ENCODE measurements at regions not wholly inside any gene's neighbourhood (a gene's known extent, or its start where the extent isn't known, plus 50 kb on each side); places are given as distances from the start of the nearest gene placed in this dataset.

DNA sequence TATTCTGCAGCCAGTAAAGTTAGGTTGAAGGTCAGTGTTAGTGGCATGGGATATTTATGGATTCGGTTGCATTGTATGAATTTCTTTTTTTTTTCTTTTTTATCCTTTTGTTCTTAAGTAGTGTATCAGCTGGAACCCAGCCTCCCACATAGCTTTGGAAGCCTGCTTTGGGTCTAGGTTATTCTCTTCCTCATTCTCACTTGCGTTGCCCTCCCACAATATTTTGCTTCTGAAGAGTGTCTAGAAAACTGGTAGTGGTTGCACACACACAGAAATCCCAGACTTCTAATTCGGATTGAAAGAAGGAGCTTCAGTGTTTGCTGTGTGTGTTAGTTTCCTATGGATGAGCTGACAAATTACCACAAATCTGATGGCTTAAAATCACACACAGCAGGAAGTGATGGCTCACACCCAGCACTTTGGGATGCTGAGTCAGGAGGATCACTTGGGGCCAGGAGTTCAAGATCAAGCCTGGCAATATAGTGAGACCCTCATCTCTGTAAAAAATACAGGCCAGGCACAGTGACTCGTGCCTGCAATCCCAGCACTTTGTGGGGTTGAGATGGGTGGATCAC, 104.8 kb downstream of the ARL4C start:
- Histone ChIP-seq H3K9me3 (ENCODE audit: control insufficient read depth in 1 of 2, insufficient read depth in 1 of 2, low read depth in 1 of 2, low read length in 2 of 2) (no peaks in the 10 kb centered on the region), H3K9me2 (ENCODE audit: insufficient read depth) (no peaks in the 10 kb centered on the region), H3K4me1 (ENCODE audit: control insufficient read depth in 1 of 2, insufficient read depth in 2 of 2, low read length in 2 of 2) (no peaks in the 10 kb centered on the region), H2AFZ (ENCODE audit: low read depth, low read length, poor library complexity, severe bottlenecking) (no peak overlapping the region), H3K4me2 (ENCODE audit: low read length) (no peak overlapping the region), H3K79me2 (ENCODE audit: insufficient read depth, low read length) (no peaks in the 10 kb centered on the region), H4K20me1 (ENCODE audit: insufficient read depth) (no peaks in the 10 kb centered on the region), H3K4me3 (replicated peaks in 1 of 2; ENCODE audit: low read depth in 1 of 2, low read length in 2 of 2) (no peak overlapping the region), H3K27me3 (ENCODE audit: insufficient read depth, low read length) (no peaks in the 10 kb centered on the region), H3K36me3 (ENCODE audit: control insufficient read depth in 1 of 2, insufficient read depth in 2 of 2, low read length in 2 of 2) (no peaks in the 10 kb centered on the region), H3K27ac (ENCODE audit: low read depth, low read length) (no peak overlapping the region), H3K9ac (ENCODE audit: low read length) (no peak overlapping the region)
- ATAC-seq (no peak), DNase-seq (ENCODE audit: low read depth, low spot score) (no peak)
- ChIA-PET RAD21 (ENCODE audit: low non-redundant PET in 1 of 2, low total read pairs in 2 of 2, uncharacterized antibody in 2 of 2, unreplicated experiment in 2 of 2) (no interaction called here), POLR2A (no interaction called here), CTCF (no interaction called here)
- intact Hi-C loops (cut with micrococcal nuclease), result no loop called here
- TF ChIP-seq SRF (IDR thresholded peaks at IDR 0.05; ENCODE audit: low read depth) (no peak), RAD21 (IDR thresholded peaks at IDR 0.05; ENCODE audit: low read depth) (no peak), ELF1 (IDR thresholded peaks at IDR 0.05; ENCODE audit: borderline replicate concordance, low read depth) (no peak), CBX3 (IDR thresholded peaks at IDR 0.05; ENCODE audit: low read depth) (no peak), FOSL1 (IDR thresholded peaks at IDR 0.05; ENCODE audit: low read depth) (no peak), SP1 (IDR thresholded peaks at IDR 0.05; ENCODE audit: low read depth) (no peak), EGR1 (IDR thresholded peaks at IDR 0.05; ENCODE audit: low read depth) (no peak), POLR2AphosphoS5 (IDR thresholded peaks at IDR 0.05; ENCODE audit: low read depth, low read length) (no peak), EZH2 (IDR thresholded peaks at IDR 0.05) (no peak), YY1 (IDR thresholded peaks at IDR 0.05; ENCODE audit: extremely low read depth, insufficient replicate concordance, low read depth, low read length) (no peak), EZH2phosphoT487 (IDR thresholded peaks at IDR 0.05; ENCODE audit: borderline replicate concordance) (no peak), ZFX (IDR thresholded peaks at IDR 0.05) (no peak), CEBPB (IDR thresholded peaks at IDR 0.05; ENCODE audit: low read depth) (no peak), TCF7L2 (IDR thresholded peaks at IDR 0.05; ENCODE audit: borderline replicate concordance, extremely low read depth, insufficient read depth, insufficient read length) (no peak), JUND (IDR thresholded peaks at IDR 0.05) (no peak)
- TF ChIP-seq, protein P1, sequence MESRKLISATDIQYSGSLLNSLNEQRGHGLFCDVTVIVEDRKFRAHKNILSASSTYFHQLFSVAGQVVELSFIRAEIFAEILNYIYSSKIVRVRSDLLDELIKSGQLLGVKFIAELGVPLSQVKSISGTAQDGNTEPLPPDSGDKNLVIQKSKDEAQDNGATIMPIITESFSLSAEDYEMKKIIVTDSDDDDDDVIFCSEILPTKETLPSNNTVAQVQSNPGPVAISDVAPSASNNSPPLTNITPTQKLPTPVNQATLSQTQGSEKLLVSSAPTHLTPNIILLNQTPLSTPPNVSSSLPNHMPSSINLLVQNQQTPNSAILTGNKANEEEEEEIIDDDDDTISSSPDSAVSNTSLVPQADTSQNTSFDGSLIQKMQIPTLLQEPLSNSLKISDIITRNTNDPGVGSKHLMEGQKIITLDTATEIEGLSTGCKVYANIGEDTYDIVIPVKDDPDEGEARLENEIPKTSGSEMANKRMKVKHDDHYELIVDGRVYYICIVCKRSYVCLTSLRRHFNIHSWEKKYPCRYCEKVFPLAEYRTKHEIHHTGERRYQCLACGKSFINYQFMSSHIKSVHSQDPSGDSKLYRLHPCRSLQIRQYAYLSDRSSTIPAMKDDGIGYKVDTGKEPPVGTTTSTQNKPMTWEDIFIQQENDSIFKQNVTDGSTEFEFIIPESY (IDR thresholded peaks at IDR 0.05; ENCODE audit: extremely low read depth, insufficient replicate concordance, low read length), result no peak
- TF ChIP-seq, protein P2, sequence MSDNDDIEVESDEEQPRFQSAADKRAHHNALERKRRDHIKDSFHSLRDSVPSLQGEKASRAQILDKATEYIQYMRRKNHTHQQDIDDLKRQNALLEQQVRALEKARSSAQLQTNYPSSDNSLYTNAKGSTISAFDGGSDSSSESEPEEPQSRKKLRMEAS (IDR thresholded peaks at IDR 0.05), result no peak
- TF ChIP-seq, protein P3, sequence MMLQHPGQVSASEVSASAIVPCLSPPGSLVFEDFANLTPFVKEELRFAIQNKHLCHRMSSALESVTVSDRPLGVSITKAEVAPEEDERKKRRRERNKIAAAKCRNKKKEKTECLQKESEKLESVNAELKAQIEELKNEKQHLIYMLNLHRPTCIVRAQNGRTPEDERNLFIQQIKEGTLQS (IDR thresholded peaks at IDR 0.05), result no peak
- TF ChIP-seq, protein P4, sequence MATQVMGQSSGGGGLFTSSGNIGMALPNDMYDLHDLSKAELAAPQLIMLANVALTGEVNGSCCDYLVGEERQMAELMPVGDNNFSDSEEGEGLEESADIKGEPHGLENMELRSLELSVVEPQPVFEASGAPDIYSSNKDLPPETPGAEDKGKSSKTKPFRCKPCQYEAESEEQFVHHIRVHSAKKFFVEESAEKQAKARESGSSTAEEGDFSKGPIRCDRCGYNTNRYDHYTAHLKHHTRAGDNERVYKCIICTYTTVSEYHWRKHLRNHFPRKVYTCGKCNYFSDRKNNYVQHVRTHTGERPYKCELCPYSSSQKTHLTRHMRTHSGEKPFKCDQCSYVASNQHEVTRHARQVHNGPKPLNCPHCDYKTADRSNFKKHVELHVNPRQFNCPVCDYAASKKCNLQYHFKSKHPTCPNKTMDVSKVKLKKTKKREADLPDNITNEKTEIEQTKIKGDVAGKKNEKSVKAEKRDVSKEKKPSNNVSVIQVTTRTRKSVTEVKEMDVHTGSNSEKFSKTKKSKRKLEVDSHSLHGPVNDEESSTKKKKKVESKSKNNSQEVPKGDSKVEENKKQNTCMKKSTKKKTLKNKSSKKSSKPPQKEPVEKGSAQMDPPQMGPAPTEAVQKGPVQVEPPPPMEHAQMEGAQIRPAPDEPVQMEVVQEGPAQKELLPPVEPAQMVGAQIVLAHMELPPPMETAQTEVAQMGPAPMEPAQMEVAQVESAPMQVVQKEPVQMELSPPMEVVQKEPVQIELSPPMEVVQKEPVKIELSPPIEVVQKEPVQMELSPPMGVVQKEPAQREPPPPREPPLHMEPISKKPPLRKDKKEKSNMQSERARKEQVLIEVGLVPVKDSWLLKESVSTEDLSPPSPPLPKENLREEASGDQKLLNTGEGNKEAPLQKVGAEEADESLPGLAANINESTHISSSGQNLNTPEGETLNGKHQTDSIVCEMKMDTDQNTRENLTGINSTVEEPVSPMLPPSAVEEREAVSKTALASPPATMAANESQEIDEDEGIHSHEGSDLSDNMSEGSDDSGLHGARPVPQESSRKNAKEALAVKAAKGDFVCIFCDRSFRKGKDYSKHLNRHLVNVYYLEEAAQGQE (IDR thresholded peaks at IDR 0.05; ENCODE audit: low read depth), result no peak
- TF ChIP-seq, protein P5, sequence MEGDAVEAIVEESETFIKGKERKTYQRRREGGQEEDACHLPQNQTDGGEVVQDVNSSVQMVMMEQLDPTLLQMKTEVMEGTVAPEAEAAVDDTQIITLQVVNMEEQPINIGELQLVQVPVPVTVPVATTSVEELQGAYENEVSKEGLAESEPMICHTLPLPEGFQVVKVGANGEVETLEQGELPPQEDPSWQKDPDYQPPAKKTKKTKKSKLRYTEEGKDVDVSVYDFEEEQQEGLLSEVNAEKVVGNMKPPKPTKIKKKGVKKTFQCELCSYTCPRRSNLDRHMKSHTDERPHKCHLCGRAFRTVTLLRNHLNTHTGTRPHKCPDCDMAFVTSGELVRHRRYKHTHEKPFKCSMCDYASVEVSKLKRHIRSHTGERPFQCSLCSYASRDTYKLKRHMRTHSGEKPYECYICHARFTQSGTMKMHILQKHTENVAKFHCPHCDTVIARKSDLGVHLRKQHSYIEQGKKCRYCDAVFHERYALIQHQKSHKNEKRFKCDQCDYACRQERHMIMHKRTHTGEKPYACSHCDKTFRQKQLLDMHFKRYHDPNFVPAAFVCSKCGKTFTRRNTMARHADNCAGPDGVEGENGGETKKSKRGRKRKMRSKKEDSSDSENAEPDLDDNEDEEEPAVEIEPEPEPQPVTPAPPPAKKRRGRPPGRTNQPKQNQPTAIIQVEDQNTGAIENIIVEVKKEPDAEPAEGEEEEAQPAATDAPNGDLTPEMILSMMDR (IDR thresholded peaks at IDR 0.05 in 2 of 3, conservative IDR thresholded peaks at IDR 0.05 in 1 of 3; ENCODE audit: borderline replicate concordance in 1 of 3, insufficient read depth in 1 of 3, low read depth in 2 of 3, low read length in 2 of 3), result no peak
- BruUV-seq (replicated peaks), result no TSS peak

Data from HCT116 (cell line).